NT2/D1 (cell line): ENCODE measurements at regions not wholly inside any gene's neighbourhood (a gene's known extent, or its start where the extent isn't known, plus 50 kb on each side); places are given as distances from the start of the nearest gene placed in this dataset.

Experiments used
- SUZ12 ChIP-seq: IDR thresholded peaks from 2 replicates; pipeline ENCODE4 v1.6.1; 2011; ENCODE audit not compliant: insufficient read length, insufficient read depth; ENCODE audit errors: extremely low read depth
- YY1 ChIP-seq: IDR thresholded peaks from 2 replicates; pipeline ENCODE4 v1.6.1; 2011; ENCODE audit not compliant: insufficient read length, insufficient read depth

DNA sequence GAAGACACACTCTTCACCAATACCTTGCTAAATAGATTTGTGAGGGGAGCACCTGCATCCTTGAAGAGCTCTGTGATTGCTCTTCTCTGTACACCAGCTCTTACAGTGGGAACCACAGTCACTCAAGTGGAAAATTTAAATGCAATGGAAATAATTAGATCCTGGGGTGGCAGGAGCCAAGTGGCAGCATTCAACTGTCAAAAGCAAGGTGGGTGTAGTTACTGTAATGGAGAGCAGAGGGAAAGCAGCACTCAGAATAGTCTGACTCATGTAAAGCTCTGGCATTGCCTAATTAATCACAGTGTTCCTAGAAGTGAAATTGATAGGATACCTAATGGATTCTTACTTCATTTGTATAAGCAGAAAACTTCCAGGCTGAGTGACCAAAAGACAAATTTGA lies 245.8 kb downstream of the KCNE4 start:
- TF ChIP-seq SUZ12: no peak
- no peak for TF ChIP-seq YY1
